HepG2 (cell line): ENCODE measurements at regions not wholly inside any gene's neighbourhood (a gene's known extent, or its start where the extent isn't known, plus 50 kb on each side); places are given as distances from the start of the nearest gene placed in this dataset.

ENCODE experiments used
- HCFC1 ChIP-seq: fragments of 150-350 bp; IDR thresholded peaks from 2 replicates; pipeline ENCODE4 v1.6.1; 2014; ENCODE audit warnings: low read depth, low read length
- MEIS1 ChIP-seq: sonication (generic); formaldehyde crosslinking; IDR thresholded peaks from 2 replicates; pipeline ENCODE4 v1.9.0; 2021; ENCODE audit warnings: mild to moderate bottlenecking, missing genetic modification reagents, moderate library complexity, borderline replicate concordance
- ZNF609 ChIP-seq: sonication (generic); formaldehyde crosslinking; IDR thresholded peaks from 2 replicates; pipeline ENCODE4 v1.4.0; 2020; ENCODE audit warnings: mild to moderate bottlenecking, missing genetic modification reagents, borderline replicate concordance

- TF ChIP-seq HCFC1, result no peak
- no peak for TF ChIP-seq MEIS1 (CRISPR knock-in tag)
- no peak for TF ChIP-seq ZNF609
These were observed 273.4 kb upstream of the TRPC5 start for GRCh38 chrX:112355931-112356330.
